PFSK-1 (cell line): ENCODE measurements at regions not wholly inside any gene's neighbourhood (a gene's known extent, or its start where the extent isn't known, plus 50 kb on each side); places are given as distances from the start of the nearest gene placed in this dataset.

Experiments used
- FOXP2 ChIP-seq: optimal IDR thresholded peaks from 2 replicates; pipeline ENCODE3; 2011; ENCODE audit warnings: borderline replicate concordance, control low read depth, inconsistent platforms; ENCODE audit not compliant: insufficient read depth; ENCODE audit errors: extremely low read length, extremely low read depth
- POLR2AphosphoS5 ChIP-seq: IDR thresholded peaks from 2 replicates; pipeline ENCODE4 v1.6.1; 2012; ENCODE audit warnings: low read depth, mild to moderate bottlenecking, control low read depth, low read length, moderate library complexity
- REST ChIP-seq, 2 experiments: IDR thresholded peaks; 2 replicates each; pipeline versions ENCODE4 v1.6.1 to v1.8.0; 2011 to 2012; ENCODE audit warnings: low read depth in 2 of 2, low read length in 2 of 2, control low read depth in 1 of 2, inconsistent platforms in 1 of 2, mild to moderate bottlenecking in 1 of 2, moderate library complexity in 1 of 2; ENCODE audit not compliant: insufficient read depth in 1 of 2
- SIN3A ChIP-seq: IDR thresholded peaks from 2 replicates; pipeline ENCODE4 v1.6.1; 2012; ENCODE audit warnings: mild to moderate bottlenecking, low read length, moderate library complexity, borderline replicate concordance; ENCODE audit not compliant: insufficient read depth
- TAF1 ChIP-seq: IDR thresholded peaks from 2 replicates; pipeline ENCODE4 v1.6.1; 2012; ENCODE audit warnings: low read length, control low read depth, borderline replicate concordance; ENCODE audit not compliant: insufficient read depth

- TF ChIP-seq TAF1 (no peak), POLR2AphosphoS5 (no peak), FOXP2 (no peak), REST (IDR thresholded peaks at IDR 0.05; ENCODE audit: insufficient read depth in 1 of 2, low read depth in 2 of 2, low read length in 2 of 2) (no peak), SIN3A (no peak)
Observed at GRCh38 chr1:186609183-186609582, 71.0 kb downstream of the PTGS2 start.

GRCh38 chr1:186605762-186606350 lies 74.4 kb downstream of the PTGS2 start:
- TF ChIP-seq REST (IDR thresholded peaks at IDR 0.05; ENCODE audit: insufficient read depth in 1 of 2, low read depth in 2 of 2, low read length in 2 of 2) (no peak), POLR2AphosphoS5 (no peak), SIN3A (no peak), FOXP2 (no peak), TAF1 (no peak)

GRCh38 chr1:186595969-186596368 lies 84.3 kb downstream of the PTGS2 start:
- TF ChIP-seq FOXP2 = no peak
- TF ChIP-seq SIN3A = no peak
- TF ChIP-seq TAF1 = no peak
- no peak for TF ChIP-seq REST (IDR thresholded peaks at IDR 0.05; ENCODE audit: insufficient read depth in 1 of 2, low read depth in 2 of 2, low read length in 2 of 2)
- TF ChIP-seq POLR2AphosphoS5 = no peak

GRCh38 chr1:186578325-186579016 lies 101.8 kb downstream of the PTGS2 start:
- TF ChIP-seq REST (IDR thresholded peaks at IDR 0.05; ENCODE audit: insufficient read depth in 1 of 2, low read depth in 2 of 2, low read length in 2 of 2) (no peak), POLR2AphosphoS5 (no peak), SIN3A (no peak), FOXP2 (no peak), TAF1 (no peak)
